H9 (cell line): ENCODE measurements at regions not wholly inside any gene's neighbourhood (a gene's known extent, or its start where the extent isn't known, plus 50 kb on each side); places are given as distances from the start of the nearest gene placed in this dataset.

Source experiments
- DNase-seq: peaks from one replicate; pipeline ENCODE4 v3.0.0-alpha.2; 2017
- H2AFZ ChIP-seq: one replicate; pipeline ENCODE4 v1.6.1; 2013; ENCODE audit warnings: mild to moderate bottlenecking, low read length, control low read depth, moderate library complexity
- H2AK5ac ChIP-seq: 2 replicates; pipeline ENCODE4 v1.6.1; 2013; ENCODE audit warnings: low read length, control low read depth, mixed read lengths; ENCODE audit not compliant: insufficient read length
- H2BK120ac ChIP-seq: one replicate; pipeline ENCODE4 v1.6.1; 2013; ENCODE audit warnings: low read depth, mild to moderate bottlenecking, low read length, control low read depth, inconsistent platforms; ENCODE audit not compliant: poor library complexity, severe bottlenecking
- H2BK12ac ChIP-seq: 2 replicates; pipeline ENCODE4 v1.6.1; 2013; ENCODE audit warnings: low read length, control low read depth, mixed read lengths, low read depth; ENCODE audit not compliant: insufficient read length
- H2BK15ac ChIP-seq: 2 replicates; pipeline ENCODE4 v1.6.1; 2013; ENCODE audit warnings: low read depth, low read length, control low read depth
- H2BK20ac ChIP-seq: one replicate; pipeline ENCODE4 v1.6.1; 2013; ENCODE audit warnings: low read depth, mild to moderate bottlenecking, low read length, control low read depth, inconsistent platforms; ENCODE audit not compliant: poor library complexity, severe bottlenecking
- H2BK5ac ChIP-seq: 2 replicates; pipeline ENCODE4 v1.6.1; 2013; ENCODE audit warnings: low read length, control low read depth, mixed read lengths; ENCODE audit not compliant: insufficient read length
- H3K14ac ChIP-seq: 2 replicates; pipeline ENCODE4 v1.6.1; 2013; ENCODE audit warnings: low read length, control low read depth; ENCODE audit not compliant: insufficient read depth
- H3K18ac ChIP-seq: 2 replicates; pipeline ENCODE4 v1.6.1; 2013; ENCODE audit warnings: low read depth, mild to moderate bottlenecking, mixed read lengths, low read length, control low read depth; ENCODE audit not compliant: insufficient read length
- H3K23ac ChIP-seq: 2 replicates; pipeline ENCODE4 v1.6.1; 2013; ENCODE audit warnings: low read length, control low read depth, mixed read lengths, low read depth; ENCODE audit not compliant: insufficient read length
- H3K23me2 ChIP-seq: 2 replicates; pipeline ENCODE4 v1.6.1; 2013; ENCODE audit warnings: low read depth, mild to moderate bottlenecking, mixed read lengths, low read length, control low read depth; ENCODE audit not compliant: insufficient read length, poor library complexity, severe bottlenecking
- H3K27ac ChIP-seq: 2 replicates; pipeline ENCODE4 v1.5.1; 2013; ENCODE audit warnings: low read length, control low read depth, mixed read lengths, low read depth; ENCODE audit not compliant: insufficient read length
- H3K27me3 ChIP-seq: 2 replicates; pipeline ENCODE4 v1.6.1; 2013; ENCODE audit warnings: low read length, control low read depth, inconsistent platforms; ENCODE audit not compliant: insufficient read depth
- H3K4ac ChIP-seq: 2 replicates; pipeline ENCODE4 v1.6.1; 2013; ENCODE audit warnings: low read depth, mild to moderate bottlenecking, control low read depth, inconsistent platforms, low read length, moderate library complexity
- H3K4me1 ChIP-seq: 2 replicates; pipeline ENCODE4 v1.6.1; 2013; ENCODE audit warnings: low read length, control low read depth, inconsistent platforms; ENCODE audit not compliant: insufficient read depth
- H3K4me2 ChIP-seq: 2 replicates; pipeline ENCODE4 v1.6.1; 2013; ENCODE audit warnings: low read length, control low read depth, mixed read lengths; ENCODE audit not compliant: insufficient read length, insufficient read depth
- H3K56ac ChIP-seq: 2 replicates; pipeline ENCODE4 v1.6.1; 2013; ENCODE audit warnings: low read depth, mild to moderate bottlenecking, mixed read lengths, low read length, control low read depth; ENCODE audit not compliant: insufficient read length
- H3K79me1 ChIP-seq: 2 replicates; pipeline ENCODE4 v1.6.1; 2013; ENCODE audit warnings: low read depth, mild to moderate bottlenecking, moderate library complexity, low read length, control low read depth, inconsistent platforms; ENCODE audit not compliant: insufficient read depth, poor library complexity, severe bottlenecking
- H3K79me2 ChIP-seq: 2 replicates; pipeline ENCODE4 v1.6.1; 2013; ENCODE audit warnings: low read length, control low read depth, inconsistent platforms; ENCODE audit not compliant: insufficient read depth
- H3K9ac ChIP-seq: 2 replicates; pipeline ENCODE4 v1.6.1; 2013; ENCODE audit warnings: low read length, control low read depth, mixed read lengths; ENCODE audit not compliant: insufficient read length; ENCODE audit errors: extremely low read depth
- H3K9me3 ChIP-seq: one replicate; pipeline ENCODE4 v1.6.1; 2013; ENCODE audit warnings: low read depth, low read length, inconsistent platforms; ENCODE audit not compliant: control insufficient read depth
- H3T11ph ChIP-seq: one replicate; pipeline ENCODE4 v1.6.1; 2013; ENCODE audit warnings: mild to moderate bottlenecking, low read length, control low read depth, inconsistent platforms
- H4K20me1 ChIP-seq: one replicate; pipeline ENCODE4 v1.6.1; 2013; ENCODE audit not compliant: control insufficient read depth, insufficient read length, insufficient read depth
- H4K5ac ChIP-seq: 2 replicates; pipeline ENCODE4 v1.6.1; 2013; ENCODE audit warnings: low read depth, mild to moderate bottlenecking, mixed read lengths, low read length, control low read depth; ENCODE audit not compliant: insufficient read length
- H4K8ac ChIP-seq: replicated peaks from 2 replicates; pipeline ENCODE4 v1.6.1; 2013; ENCODE audit warnings: low read length, control low read depth, mixed read lengths, low read depth; ENCODE audit not compliant: insufficient read length
- H4K91ac ChIP-seq: 2 replicates; pipeline ENCODE4 v1.6.1; 2013; ENCODE audit warnings: low read depth, mild to moderate bottlenecking, moderate library complexity, mixed read lengths, low read length, control low read depth; ENCODE audit not compliant: insufficient read length
- H3K27ac Mint-ChIP-seq, 3 experiments: 2 replicates in 2 of 3; 3 replicates in 1 of 3; pipeline ENCODE4 v1.8.0; 2020 to 2021; ENCODE audit warnings: mixed read lengths in 3 of 3, mild to moderate bottlenecking in 1 of 3, moderate library complexity in 1 of 3
- H3K27me3 Mint-ChIP-seq: 2 replicates; pipeline ENCODE4 v1.8.0; 2021; ENCODE audit warnings: low read depth, mild to moderate bottlenecking, moderate library complexity, mixed read lengths
- H3K36me3 Mint-ChIP-seq, 3 experiments: 2 replicates in 2 of 3; 3 replicates in 1 of 3; pipeline ENCODE4 v1.8.0; 2020 to 2021; ENCODE audit warnings: low read depth in 3 of 3, mixed read lengths in 3 of 3; ENCODE audit not compliant: insufficient read depth in 1 of 3
- H3K4me1 Mint-ChIP-seq, 2 experiments: 2 replicates each; pipeline ENCODE4 v1.8.0; 2020; ENCODE audit warnings: mixed read lengths in 2 of 2
- H3K4me3 Mint-ChIP-seq, 2 experiments: 2 replicates in 1 of 2; 3 replicates in 1 of 2; pipeline ENCODE4 v1.8.0; 2020 to 2021; ENCODE audit warnings: mild to moderate bottlenecking in 2 of 2, mixed read lengths in 2 of 2, moderate library complexity in 1 of 2
- H3K9me3 Mint-ChIP-seq, 2 experiments: 2 replicates in 1 of 2; 3 replicates in 1 of 2; pipeline ENCODE4 v1.8.0; 2020; ENCODE audit warnings: mild to moderate bottlenecking in 2 of 2, mixed read lengths in 2 of 2, moderate library complexity in 1 of 2
- CTCF ChIP-seq: fragments of 200-600 bp; sonication (generic); conservative IDR thresholded peaks from 3 replicates; pipeline ENCODE4 v1.8.0; 2021; ENCODE audit warnings: antibody characterized with exemption, mild to moderate bottlenecking
- WGBS: extraction: QIAGEN DNeasy Blood & Tissue Kit; methylation state at CpG from one replicate; pipeline ENCODE4 v1.1.7; 2013; ENCODE audit warnings: missing lambda C conversion rate, low lambda C conversion rate, mixed read lengths; ENCODE audit not compliant: insufficient read length; ENCODE audit errors: extremely low coverage; 5-methylcytosine and 5-hydroxymethylcytosine counted together

DNA sequence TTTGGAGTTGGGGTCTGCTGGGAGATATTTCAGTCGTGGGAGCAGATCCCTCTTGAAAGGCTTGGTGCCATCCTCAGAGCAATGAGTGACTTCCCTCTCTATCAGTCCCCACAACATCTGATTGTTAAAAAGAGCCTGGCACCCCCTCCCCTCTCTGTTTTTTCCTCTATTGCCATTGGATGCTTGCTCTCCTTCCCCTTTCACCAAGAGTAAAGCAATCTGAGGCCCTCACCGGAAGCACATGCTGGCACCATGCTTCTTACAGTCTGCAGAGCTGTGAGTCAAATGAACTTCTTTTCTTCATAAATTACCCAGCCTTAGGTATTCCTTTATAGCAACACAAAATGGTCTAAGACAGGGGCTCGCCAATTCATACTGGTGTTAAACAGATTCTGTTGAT is 99.1 kb upstream of the CCND2 start:
- Mint-ChIP-seq H3K27ac (no peak overlapping the region), H3K9me3 (no peaks in the 10 kb centered on the region; a peak in 1 of 5 replicates), H3K4me1 (peaks cover 5 to 16% of the 10 kb centered on the region in 2 experiments), H3K27me3 (peaks cover 14% of the 10 kb centered on the region), H3K36me3 (no peaks in the 10 kb centered on the region), H3K4me3 (no peak overlapping the region)
- no peak overlapping the region for H3K27ac ChIP-seq
- H3K9ac ChIP-seq: no peak overlapping the region
- H3K79me1 ChIP-seq: no peaks in the 10 kb centered on the region
- no peak overlapping the region for H2BK20ac ChIP-seq
- H2AFZ ChIP-seq: no peak overlapping the region
- H4K91ac ChIP-seq: no peak overlapping the region
- no peak overlapping the region for H2BK5ac ChIP-seq
- no peak overlapping the region for H2BK12ac ChIP-seq
- no peak overlapping the region for H3K4ac ChIP-seq
- no peak overlapping the region for H3K14ac ChIP-seq
- no peak overlapping the region for H2BK120ac ChIP-seq
- no peak for TF ChIP-seq CTCF
- no peaks in the 10 kb centered on the region for H3K23me2 ChIP-seq
- no peak overlapping the region for H3T11ph ChIP-seq
- no peak overlapping the region for H2AK5ac ChIP-seq
- H4K20me1 ChIP-seq: no peaks in the 10 kb centered on the region
- H3K79me2 ChIP-seq: no peaks in the 10 kb centered on the region
- no peak overlapping the region for H3K23ac ChIP-seq
- WGBS: no CpG with 5 or more reads among the region's 3 CpGs
- no peak overlapping the region for H4K5ac ChIP-seq
- H4K8ac ChIP-seq: no peak overlapping the region
- no peak overlapping the region for H3K18ac ChIP-seq
- no peak for DNase-seq
- no peaks in the 10 kb centered on the region for H3K9me3 ChIP-seq
- no peak overlapping the region for H3K56ac ChIP-seq
- no peaks in the 10 kb centered on the region for H3K27me3 ChIP-seq
- no peak overlapping the region for H3K4me2 ChIP-seq
- no peak overlapping the region for H2BK15ac ChIP-seq
- H3K4me1 ChIP-seq: no peaks in the 10 kb centered on the region
